ENCODE measurements at regions not wholly inside any gene's neighbourhood (a gene's known extent, or its start where the extent isn't known, plus 50 kb on each side); places are given as distances from the start of the nearest gene placed in this dataset.
"Not testable (repeated sequence)": the region's sequence is repeated elsewhere in the genome, so short reads cannot be mapped to it uniquely, and the experiment has no call there.

GRCh38 chr5:39947657-39948056, 522.9 kb upstream of the DAB2 start:
- DNase-seq = no peak

- no peak for DNase-seq
Observed at GRCh38 chr5:39946356-39947045, 521.7 kb upstream of the DAB2 start.

GRCh38 chr5:39945870-39946269, 521.1 kb upstream of the DAB2 start:
- no peak for DNase-seq

GRCh38 chr5:39943811-39944210, 519.0 kb upstream of the DAB2 start:
- no peak for DNase-seq

- DNase-seq = no peak
Observed at GRCh38 chr5:39942606-39943005, 517.8 kb upstream of the DAB2 start.

GRCh38 chr5:39941416-39941815, 516.6 kb upstream of the DAB2 start:
- no peak for DNase-seq

- no peak for DNase-seq
Observed at GRCh38 chr5:39934830-39935229, 510.1 kb upstream of the DAB2 start.

GRCh38 chr5:39933061-39933460, 508.3 kb upstream of the DAB2 start:
- DNase-seq = no peak

GRCh38 chr5:39928709-39929108, 503.9 kb upstream of the DAB2 start:
- no peak for DNase-seq

- DNase-seq = no peak
Observed at GRCh38 chr5:39919876-39920275, 495.1 kb upstream of the DAB2 start.

GRCh38 chr5:39912906-39913305, 488.1 kb upstream of the DAB2 start:
- DNase-seq = no peak

GRCh38 chr5:39907267-39907951, 482.6 kb upstream of the DAB2 start:
- not testable (repeated sequence) for DNase-seq

GRCh38 chr5:39906146-39906545, 481.4 kb upstream of the DAB2 start:
- DNase-seq = no peak

- DNase-seq = no peak
Observed at GRCh38 chr5:39905356-39905755, 480.6 kb upstream of the DAB2 start.

GRCh38 chr5:39902626-39903025, 477.8 kb upstream of the DAB2 start:
- no peak for DNase-seq

GRCh38 chr5:39898731-39899130, 474.0 kb upstream of the DAB2 start:
- DNase-seq = no peak

GRCh38 chr5:39896706-39897105, 471.9 kb upstream of the DAB2 start:
- no peak for DNase-seq

- no peak for DNase-seq
Observed at GRCh38 chr5:39896104-39896503, 471.3 kb upstream of the DAB2 start.

- DNase-seq = no peak
Observed at GRCh38 chr5:39892708-39893107, 467.9 kb upstream of the DAB2 start.

GRCh38 chr5:39891376-39891775, 466.6 kb upstream of the DAB2 start:
- DNase-seq = no peak

- no peak for DNase-seq
Observed at GRCh38 chr5:39880985-39881384, 456.2 kb upstream of the DAB2 start.

GRCh38 chr5:39877479-39877878, 452.7 kb upstream of the DAB2 start:
- no peak for DNase-seq

- no peak for DNase-seq
Observed at GRCh38 chr5:39876146-39876545, 451.4 kb upstream of the DAB2 start.

GRCh38 chr5:39870137-39870536, 445.4 kb upstream of the DAB2 start:
- no peak for DNase-seq

- no peak for DNase-seq
Observed at GRCh38 chr5:39869396-39869795, 444.6 kb upstream of the DAB2 start.
